Stimulated activated CD8-positive, alpha-beta memory T cell treated with anti-CD3 and anti-CD28 coated beads, Interleukin-12 subunit alpha, Interleukin-12 subunit beta, amount 100 ng/mL, for 1 hour (primary cell): ENCODE measurements at regions not wholly inside any gene's neighbourhood (a gene's known extent, or its start where the extent isn't known, plus 50 kb on each side); places are given as distances from the start of the nearest gene placed in this dataset.

Source experiments
- DNase-seq: peaks from one replicate; pipeline ENCODE4 v3.0.0-alpha.2; 2020; ENCODE audit warnings: low read depth

DNA sequence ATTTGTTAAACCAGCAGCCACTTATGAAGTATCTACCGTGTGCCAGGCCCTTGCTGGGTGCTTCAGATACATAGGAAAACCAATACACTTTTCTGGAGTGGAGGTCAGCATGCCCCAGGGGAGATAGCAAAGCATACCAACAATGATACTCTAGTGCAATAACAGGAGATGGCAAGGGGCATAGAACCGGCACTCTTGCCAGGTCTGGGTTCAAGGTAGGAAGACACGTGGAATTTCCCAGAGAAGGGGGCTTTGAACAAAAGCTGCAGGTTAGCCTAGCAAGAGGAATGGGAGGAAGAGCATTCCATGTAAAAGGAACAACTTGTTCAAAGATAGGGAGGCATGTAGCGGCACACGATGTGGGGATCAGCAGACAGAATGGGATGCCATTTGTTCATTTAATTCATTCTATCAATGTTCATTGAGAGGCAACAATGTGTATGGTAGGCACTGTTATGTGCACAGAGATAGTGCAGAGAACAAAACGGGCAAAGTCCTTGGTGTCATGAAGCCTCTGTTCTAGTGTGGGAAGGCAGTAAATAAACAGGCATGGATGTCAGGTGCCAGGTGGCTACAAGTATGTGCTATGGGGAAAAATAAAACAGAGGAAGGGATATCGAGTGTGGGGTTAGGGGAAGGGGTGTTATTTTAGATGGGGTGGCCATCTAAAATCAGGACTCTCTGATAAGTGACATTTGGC, 162.6 kb upstream of the E2F8 start:
- DNase-seq = no peak

DNA sequence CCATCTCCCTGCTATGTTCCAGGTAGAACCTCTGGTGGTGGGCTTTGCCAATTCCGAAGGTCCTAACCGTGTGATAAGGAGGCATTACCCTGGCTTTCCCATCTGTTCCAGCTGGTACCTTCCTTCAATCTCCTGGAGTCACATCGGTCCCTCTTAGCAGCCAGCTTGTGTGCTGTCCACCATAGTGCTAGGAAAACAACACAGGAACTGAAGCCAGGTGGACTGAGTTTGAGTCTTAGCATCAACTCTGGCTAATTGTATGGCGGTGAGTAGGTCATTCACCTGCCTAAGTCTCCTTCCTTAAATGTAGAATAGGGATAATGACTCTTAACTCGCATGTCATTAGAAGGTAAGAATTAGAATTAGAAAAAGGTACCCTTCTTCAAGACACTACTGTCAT, 159.6 kb upstream of the E2F8 start:
- no peak for DNase-seq

DNA sequence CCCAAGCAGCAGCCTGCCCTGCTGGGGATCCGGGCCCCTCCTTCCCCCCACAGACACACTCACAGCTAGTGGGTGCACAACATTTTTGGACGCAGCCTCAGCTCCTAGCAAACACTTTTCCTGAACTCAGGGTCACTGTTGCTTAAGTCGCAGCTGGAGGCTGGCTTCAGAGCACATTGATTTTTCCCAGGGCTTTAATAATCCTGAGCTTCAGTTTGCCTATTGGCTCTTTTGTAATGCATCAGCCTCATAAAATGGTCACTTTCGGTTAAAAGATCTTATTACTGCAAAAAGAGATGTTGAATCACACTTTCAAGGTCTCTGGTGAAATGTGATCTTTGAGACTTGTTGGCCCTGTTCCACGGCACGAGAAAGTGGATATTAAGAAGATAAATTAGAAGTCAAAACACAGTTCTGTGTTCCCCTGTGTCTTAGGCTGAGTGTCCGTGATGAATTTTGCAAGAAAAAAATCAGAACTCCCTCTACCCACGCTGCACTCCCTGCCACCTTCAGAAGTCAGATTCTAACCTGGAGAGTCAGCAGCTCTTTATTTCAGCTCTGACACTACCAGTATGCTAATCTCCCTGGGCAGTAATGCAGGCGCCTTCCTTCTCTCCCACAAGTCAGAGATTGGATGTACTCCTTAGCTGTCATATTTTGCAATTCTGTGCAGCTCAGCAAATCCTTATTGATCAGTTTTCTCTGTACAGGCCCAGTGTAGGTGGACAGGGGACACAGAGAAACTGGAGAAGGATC, 158.2 kb upstream of the E2F8 start:
- no peak for DNase-seq

DNA sequence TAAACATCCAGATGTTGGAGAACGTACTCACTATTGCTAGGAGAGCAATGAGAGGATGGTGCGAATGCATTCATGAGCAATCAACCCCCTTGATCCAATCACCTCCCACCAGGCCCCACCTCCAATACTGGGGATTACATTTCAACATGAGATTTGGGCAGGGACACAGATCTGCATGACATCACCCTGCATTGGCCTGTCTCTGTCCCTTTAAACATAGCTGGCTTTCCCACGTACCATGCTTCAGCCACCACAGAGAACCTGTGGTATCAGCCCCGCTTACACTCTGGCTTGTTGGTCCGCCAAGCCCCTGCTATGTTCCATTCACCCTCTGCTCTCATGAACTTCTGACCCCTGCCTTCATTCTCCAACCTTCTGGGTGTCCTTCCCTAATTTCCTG, 157.5 kb upstream of the E2F8 start:
- no peak for DNase-seq

DNA sequence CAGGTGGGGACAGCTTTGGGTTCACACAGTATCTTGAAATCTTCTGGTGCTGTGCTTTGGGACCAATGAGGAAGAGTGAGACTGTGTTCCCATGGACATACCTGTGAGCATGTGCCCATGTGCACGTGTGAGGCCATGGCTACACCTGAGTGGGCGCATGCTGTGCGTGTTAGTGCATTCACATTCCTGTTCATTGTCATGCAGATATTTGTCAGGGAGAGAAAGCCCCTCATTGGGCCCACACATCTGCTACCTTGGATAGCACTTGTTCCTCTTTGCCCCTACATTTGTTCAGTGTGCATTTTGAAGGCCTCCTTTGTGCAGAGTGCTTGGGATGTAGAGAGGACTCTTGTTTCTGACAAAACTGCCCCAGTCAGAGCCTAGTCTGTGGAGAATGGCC, 154.3 kb upstream of the E2F8 start:
- DNase-seq = no peak

DNA sequence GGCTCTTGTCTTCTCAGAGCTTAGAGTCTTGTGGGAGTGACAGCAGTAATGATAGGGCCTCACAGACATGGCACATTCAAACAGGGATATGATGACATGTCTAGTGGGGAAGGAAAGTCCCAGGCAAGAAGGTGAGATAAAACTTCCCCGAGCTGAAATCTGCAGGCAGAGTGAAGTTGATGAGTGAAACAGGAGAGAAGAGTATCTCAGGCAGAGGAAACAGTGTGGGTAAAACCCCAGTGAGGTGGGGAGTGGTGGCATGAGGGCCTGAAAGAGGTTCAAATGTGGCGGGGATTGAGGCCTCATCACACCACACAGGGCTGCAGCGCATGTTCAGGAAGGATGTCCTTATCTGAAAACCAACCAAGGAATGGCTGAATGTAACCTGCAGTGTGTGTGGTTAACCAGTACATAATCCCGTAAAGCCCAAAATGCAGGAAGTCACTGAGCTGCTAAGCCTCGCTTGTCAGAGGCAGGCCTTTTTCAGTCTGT, 153.8 kb upstream of the E2F8 start:
- no peak for DNase-seq

DNA sequence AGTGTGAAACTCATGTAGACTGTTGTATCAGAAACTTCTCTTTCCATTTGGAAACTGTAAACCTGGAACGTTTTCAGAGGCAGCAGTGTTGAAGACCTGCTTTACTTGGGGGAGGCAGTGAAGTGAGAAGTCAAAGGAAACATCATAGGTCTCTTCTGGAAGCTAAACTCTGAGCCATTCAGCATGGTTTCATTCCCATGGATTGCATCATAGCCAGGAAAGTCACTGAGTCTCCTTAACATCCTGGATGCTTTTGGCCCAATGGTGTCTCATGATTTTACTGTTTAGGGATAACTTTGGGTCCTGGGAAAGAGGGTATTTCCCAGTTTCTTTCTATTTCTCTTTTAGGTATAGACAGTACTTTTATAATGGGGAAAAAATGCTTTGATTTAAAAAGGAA, 153.2 kb upstream of the E2F8 start:
- DNase-seq = no peak

DNA sequence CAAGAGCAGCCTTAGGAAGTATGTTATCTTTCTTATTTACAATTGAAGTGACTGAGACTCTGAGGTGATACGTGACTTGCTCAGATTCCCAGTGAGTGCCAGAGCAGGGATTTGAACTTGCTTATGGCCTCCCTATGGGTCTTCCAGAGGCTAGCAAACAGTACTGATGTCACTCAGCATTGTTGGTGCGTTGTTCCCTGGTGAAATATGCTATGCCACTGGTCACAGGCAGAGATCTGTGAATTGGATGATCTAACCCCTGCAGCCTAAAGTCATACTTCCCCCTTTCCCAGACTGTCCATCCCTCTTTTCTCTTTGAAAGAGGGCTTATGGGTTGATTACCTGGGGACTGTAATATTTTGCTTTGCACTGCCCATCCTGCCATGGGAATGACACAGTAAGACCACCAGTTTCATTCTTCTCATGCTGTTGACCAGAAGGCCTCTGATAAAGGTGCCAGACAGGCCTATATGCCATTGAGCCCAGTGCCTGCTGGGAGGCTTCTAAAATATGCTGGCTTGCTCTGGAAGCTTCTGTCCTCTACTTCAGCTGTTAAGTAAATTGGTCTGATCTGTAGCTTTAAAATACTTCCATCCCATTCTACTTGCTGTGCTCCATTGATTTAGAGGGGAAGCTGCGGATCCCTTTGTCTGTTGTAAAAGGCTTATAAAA, 152.2 kb upstream of the E2F8 start:
- no peak for DNase-seq

DNA sequence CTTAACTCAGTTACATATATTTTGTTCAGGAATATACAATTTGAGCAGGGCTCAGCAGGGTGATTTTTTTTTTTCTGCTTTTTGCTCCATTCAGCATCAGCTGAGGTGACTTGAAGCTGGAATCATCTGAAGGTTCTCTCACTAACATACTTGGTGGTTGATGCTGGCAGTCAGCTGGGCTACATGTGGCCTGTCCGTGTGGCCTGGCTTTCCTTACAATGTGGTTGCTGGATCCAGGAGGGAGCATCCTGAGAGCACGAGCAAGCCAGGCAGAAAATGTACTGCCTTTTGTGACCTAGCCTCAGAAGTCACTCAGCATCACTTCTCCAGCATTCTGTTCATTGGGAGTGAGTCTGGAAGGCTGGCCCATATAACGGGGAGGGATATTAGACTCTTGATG, 151.6 kb upstream of the E2F8 start:
- no peak for DNase-seq

DNA sequence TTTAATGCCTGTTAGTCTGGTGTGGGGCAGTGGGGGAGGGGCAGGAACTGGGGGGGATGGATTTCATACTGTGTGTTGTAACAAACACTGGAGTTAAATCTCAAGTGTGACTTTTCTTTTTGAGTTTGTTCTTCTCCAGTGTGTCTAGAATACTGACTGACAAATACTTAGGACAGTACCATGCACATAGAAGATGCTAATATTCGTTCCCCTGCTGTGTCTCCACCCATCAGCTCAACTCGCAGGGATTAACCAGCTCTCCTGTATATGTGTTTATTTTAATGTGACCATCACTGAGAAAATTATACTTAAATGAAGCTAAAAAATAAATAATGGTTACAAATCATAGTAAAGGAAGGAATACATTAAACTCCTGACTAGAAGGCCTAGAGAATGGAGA, 150.9 kb upstream of the E2F8 start:
- DNase-seq = no peak

DNA sequence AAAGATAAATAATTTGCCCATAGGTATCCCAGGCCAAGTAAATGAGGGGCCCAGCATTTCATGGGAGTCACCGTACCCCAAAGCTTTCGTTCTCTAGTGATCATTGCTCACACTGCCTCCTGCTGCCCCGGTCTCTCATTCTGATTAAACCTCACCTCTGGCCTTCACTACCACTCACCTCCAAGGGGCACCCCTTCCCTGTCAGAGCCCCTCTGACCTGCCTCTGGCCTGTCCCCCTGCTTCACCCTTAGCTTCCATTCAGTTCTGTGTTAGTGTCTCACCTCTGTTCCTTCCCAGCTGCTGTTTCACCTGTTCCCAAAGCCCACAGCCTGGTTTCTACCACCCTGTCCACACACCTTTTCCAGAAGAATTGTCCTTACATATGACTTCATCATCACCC, 150.3 kb upstream of the E2F8 start:
- DNase-seq = no peak

DNA sequence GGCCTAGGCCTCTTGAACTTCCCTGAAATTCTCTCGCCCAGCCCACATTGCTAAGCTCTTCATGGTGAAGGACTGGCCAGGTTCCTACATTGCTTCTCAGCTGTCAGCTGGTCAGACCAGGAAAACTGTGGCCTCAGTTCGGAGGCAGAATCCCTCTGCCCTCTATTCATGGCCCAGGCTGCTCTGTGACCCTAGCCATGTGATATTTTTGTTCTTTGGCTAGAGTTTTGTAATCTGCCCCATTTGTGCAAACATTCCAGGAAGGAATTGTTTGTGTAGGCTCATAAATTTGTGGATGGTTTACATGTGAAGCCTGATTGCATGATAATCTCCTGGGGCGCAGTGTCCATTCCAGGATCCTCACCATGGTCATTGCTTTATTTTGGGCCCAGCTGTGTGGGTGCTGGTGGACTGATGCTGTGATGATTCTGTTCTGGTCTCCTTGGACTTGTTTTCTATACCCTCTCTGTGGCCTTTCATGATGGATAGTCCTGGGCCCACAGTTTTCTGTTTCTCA, 149.1 kb upstream of the E2F8 start:
- DNase-seq = no peak

DNA sequence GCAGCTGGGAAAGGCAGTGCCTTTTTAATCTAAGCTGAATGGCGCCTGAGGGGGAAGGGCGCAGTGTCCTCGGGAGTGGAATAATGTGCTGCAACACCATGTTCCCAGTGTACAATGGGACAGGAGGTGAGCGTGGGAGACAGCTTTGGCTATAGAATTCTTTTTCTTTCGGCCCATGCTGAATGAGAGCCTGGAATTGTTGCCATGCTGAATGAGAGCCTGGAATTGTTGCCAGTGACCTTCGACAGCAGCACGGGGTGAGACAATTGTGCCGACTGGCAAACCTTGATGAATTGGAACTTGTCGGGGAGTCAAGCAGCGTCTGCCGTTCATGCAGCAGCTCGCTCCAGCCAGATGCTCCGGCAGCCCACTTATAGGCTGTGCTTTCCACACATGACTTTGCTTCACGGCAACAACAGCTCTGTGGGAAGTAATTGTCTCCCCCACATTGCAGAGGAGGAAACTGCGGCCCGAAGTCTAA, 141.4 kb upstream of the E2F8 start:
- no peak for DNase-seq

DNA sequence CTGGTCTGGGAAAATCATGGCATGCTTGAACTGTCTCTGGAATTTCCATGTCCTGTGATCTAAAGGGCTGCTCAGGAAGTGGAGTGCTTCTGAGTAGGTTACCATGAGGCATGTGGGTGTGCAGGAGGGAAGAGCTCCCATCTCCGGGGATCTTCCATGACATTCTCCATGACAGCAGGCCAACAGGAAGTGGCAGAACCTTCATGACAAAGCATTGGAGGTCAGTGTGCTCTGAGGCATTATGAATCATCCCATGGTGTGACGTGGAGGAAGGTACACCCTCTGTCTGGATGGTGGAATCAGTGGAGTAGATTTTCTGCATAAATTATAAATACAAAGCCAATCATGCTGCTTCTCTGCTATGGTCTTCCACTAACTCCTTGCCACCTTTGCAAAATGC, 139.6 kb upstream of the E2F8 start:
- DNase-seq = no peak

DNA sequence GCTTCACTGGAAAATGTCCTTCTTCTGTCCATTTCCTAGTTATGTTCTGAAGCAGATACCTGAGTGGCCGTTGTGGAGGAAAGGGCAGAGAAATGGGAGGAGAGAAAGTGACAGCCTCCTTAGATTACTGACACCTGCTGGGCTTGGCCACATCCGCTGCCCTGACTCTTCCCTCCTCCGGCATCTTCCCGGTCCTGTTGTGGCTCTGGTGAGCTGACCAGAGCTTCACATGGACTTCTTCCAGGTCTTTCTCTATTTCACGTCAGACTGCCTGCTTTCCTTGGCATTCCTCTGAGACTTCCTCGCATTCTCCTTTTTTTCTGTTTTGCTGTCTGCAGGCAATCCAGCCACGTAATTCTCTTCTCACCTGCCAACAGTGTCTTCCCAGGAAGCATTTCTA, 138.7 kb upstream of the E2F8 start:
- DNase-seq = no peak

DNA sequence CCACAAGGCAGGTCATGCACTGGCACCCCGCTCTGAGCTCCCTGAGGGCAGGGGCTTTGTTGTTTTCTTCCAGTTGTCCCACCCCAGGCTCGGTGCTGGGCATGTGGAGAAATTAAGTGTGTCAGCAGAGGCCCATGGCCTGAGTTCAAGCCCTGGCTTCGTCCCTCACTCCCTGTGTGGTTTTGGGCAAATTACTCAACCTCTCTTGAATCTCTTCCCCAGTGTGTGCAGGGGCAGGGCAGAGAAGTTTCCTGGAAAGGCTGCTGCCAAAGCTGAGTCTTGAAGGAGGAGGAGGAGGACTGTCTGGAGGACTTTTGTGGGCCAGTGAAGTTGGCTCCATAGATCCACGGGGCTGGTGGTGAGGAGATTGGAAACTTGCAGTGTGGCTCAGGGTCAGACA, 138.1 kb upstream of the E2F8 start:
- DNase-seq = no peak

DNA sequence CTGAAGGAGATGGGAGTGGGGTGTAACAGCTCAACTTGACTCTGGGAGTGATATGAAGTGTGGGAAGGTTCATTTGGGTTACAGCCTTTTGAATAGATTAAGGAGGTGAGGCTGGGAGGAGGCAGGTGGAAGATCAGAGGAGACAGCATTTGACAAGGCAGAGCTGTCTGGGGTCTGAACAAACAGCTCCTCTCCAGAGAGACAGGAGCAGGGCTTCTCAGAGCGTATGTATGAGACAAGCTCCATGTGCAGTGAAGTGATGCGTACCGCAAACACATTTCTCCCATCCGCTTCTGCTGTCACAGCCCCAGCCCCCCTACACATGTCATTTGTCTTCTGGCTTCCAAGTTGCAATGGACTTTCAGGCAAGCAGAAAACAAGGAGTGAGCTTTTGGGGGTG, 137.1 kb upstream of the E2F8 start:
- no peak for DNase-seq

DNA sequence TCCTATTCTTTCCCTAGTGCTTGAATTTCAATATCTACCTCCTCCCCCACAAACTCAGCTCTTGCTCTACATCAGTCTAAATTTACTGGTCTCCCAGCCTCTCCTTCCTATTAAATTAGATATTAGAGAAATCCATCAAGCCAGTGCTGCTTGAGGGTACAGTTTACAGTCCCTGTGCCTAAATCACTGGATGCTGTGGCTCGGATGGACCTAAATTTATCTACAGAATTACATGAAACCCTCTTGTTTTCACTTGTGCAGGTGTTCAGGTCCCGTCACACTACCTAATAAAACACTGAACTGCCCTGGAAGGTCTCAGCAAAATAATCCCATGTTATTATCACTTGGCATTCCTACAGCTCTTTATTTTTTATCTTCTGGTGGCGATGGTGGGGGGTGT, 134.7 kb upstream of the E2F8 start:
- DNase-seq = no peak

DNA sequence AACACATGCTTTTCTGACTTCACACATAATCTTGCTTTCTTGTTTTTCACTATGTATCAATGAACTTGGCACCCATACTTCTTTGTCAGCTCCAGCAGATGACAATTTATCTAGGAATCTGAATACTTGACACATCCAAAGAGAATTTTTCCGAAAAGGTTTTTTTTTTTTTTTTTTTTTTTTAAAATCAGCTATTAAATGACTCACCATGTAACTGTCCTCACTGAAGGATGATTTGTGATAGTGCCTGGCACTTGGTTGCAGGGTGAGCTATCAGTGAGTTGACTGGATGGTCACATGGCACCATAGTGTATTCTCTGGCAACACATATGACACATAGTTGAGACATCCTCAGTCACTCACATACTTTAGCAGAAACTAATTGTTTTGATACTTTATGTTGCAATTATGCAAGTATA, 133.4 kb upstream of the E2F8 start:
- DNase-seq = no peak

DNA sequence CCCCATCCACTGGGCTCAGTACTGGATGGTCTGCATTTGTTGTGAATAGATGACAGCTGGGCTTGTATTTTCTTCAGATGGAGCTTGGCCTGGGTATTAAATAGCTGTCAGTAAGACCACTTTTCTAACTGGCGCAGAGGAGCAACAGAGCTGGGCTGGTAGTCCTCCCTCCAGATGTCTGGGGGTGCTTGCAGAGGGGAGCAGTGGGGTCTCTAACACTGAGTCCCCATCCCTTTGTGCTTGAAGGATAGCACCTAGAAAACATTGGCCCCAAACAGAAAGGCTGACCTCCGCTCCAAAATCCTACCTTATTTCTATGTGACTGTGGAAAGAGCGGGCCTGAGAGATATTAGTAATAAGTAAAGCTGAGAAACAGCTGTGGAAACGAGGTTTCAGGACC, 131.6 kb upstream of the E2F8 start:
- no peak for DNase-seq

DNA sequence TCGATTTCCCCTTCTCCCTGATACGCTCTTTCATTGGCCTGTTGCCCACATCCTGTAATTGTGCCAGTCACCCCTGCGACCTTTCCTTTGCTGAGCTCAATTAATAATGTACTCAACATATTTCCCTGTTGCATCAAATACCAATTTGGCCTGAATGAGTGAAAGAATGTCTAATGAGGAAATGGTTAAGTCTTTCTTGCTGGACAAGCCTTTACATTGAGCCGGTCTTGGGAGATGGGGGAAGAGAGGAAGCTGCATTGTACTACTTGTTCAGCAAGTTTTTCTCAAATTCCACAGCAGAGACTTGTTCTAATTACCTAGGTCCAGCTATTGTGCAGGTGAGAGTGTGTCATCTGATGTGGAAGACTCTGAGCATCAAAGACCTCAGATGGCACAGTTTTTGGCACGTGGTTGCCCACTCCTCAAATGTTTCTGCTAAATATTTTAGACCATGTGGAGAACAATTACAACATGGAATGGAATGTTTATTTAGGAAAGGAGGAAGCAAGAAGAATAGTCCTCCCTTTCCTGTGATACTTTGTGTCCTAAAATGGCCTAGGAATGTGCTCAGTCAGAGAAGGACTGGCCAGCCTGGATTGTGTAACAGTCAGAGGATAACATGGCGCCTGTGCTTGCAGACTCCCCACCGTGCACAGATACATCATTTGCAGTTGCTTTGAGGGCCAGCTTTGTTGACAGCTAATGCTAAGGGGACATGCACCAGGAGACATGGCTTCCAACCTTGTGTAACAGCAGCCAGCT, 129.5 kb upstream of the E2F8 start:
- DNase-seq = no peak

DNA sequence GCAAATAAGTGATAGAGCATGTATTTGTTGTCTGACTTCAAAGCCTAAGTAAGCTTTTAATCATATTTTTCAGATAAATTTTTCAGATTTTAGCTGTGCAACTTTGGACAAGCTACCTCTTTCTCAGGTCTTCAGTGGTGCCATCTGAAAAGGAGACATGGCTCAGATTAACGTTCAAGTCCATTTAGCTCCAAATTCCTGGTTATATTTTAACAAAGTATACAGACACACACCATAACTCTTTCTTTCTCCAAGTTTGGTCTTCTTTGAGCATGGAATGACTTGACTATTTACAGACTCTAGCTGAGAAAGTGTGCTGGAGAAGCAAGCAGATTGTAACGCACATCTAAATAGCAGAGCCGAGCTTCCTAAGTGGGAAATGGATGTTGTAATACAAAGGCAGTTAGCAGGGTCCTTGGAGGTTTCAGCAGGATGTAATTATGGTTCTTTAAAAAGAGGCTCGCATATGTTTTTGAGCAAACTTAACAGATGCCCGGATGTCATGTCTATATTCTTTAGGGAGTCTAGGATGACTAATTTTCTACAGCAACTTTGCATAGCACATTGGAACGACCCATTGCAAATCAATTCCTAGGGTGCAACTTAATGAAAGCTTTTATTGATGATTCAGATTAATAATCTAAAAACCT, 128.1 kb upstream of the E2F8 start:
- DNase-seq = no peak
